ENCODE measurements at regions not wholly inside any gene's neighbourhood (a gene's known extent, or its start where the extent isn't known, plus 50 kb on each side); places are given as distances from the start of the nearest gene placed in this dataset.

- H3K9me3 Mint-ChIP-seq = peaks cover 3% of the 10 kb centered on the region
- H3K27ac Mint-ChIP-seq = no peak overlapping the region
- no peaks in the 10 kb centered on the region for H3K4me1 Mint-ChIP-seq
- ChIA-PET CTCF (no interaction called here), POLR2A (no interaction called here)
- no peaks in the 10 kb centered on the region for H3K27me3 Mint-ChIP-seq
- DNase-seq = no peak
- H3K36me3 Mint-ChIP-seq (ENCODE audit: low read depth) = no peaks in the 10 kb centered on the region
- H3K4me3 Mint-ChIP-seq = no peak overlapping the region
Observed at GRCh38 chr1:201692555-201693394, 136.2 kb upstream of the IPO9 start.

- Mint-ChIP-seq H3K4me3 (no peak overlapping the region), H3K27ac (no peak overlapping the region), H3K4me1 (no peaks in the 10 kb centered on the region), H3K27me3 (no peaks in the 10 kb centered on the region), H3K36me3 (ENCODE audit: low read depth) (no peaks in the 10 kb centered on the region), H3K9me3 (peaks cover 3% of the 10 kb centered on the region)
- CTCF ChIA-PET = interaction anchor here (0.6 kb wide), 1 partner anchor 1866 kb away, joined by 3 read pairs; no protein-coding TSS in a partner anchor
- POLR2A ChIA-PET = no interaction called here
- no peak for DNase-seq
Observed at GRCh38 chr1:201693890-201694607, 134.9 kb upstream of the IPO9 start.

GRCh38 chr1:201694608-201695335, 134.2 kb upstream of the IPO9 start:
- ChIA-PET POLR2A (no interaction called here), CTCF (no interaction called here)
- no peak for DNase-seq
- H3K9me3 Mint-ChIP-seq = peaks cover 3% of the 10 kb centered on the region
- H3K4me1 Mint-ChIP-seq = no peaks in the 10 kb centered on the region
- H3K27me3 Mint-ChIP-seq = no peaks in the 10 kb centered on the region
- H3K36me3 Mint-ChIP-seq (ENCODE audit: low read depth) = no peaks in the 10 kb centered on the region
- no peak overlapping the region for H3K27ac Mint-ChIP-seq
- no peak overlapping the region for H3K4me3 Mint-ChIP-seq

GRCh38 chr1:201695607-201696006, 133.3 kb upstream of the IPO9 start:
- Mint-ChIP-seq H3K4me1 (no peaks in the 10 kb centered on the region), H3K27me3 (peaks cover 3% of the 10 kb centered on the region), H3K9me3 (peaks cover 2% of the 10 kb centered on the region), H3K36me3 (ENCODE audit: low read depth) (no peaks in the 10 kb centered on the region), H3K4me3 (no peak overlapping the region), H3K27ac (no peak overlapping the region)
- ChIA-PET CTCF (no interaction called here), POLR2A (no interaction called here)
- no peak for DNase-seq

- Mint-ChIP-seq H3K36me3 (ENCODE audit: low read depth) (no peaks in the 10 kb centered on the region), H3K9me3 (no peaks in the 10 kb centered on the region), H3K27me3 (peaks cover 3% of the 10 kb centered on the region), H3K4me3 (no peak overlapping the region), H3K27ac (no peak overlapping the region), H3K4me1 (no peaks in the 10 kb centered on the region)
- POLR2A ChIA-PET = no interaction called here
- DNase-seq = no peak
- CTCF ChIA-PET = no interaction called here
Observed at GRCh38 chr1:201696217-201696761, 132.7 kb upstream of the IPO9 start.

GRCh38 chr1:201697174-201697573, 131.8 kb upstream of the IPO9 start:
- no peak for DNase-seq
- ChIA-PET POLR2A (no interaction called here), CTCF (interaction anchor here (0.5 kb wide), 1 partner anchor 1618 kb away, joined by 3 read pairs; no protein-coding TSS in a partner anchor)
- Mint-ChIP-seq H3K4me1 (no peaks in the 10 kb centered on the region), H3K9me3 (peaks cover 3% of the 10 kb centered on the region), H3K36me3 (ENCODE audit: low read depth) (no peaks in the 10 kb centered on the region), H3K27me3 (peaks cover 3% of the 10 kb centered on the region), H3K27ac (no peak overlapping the region), H3K4me3 (no peak overlapping the region)

GRCh38 chr1:201701831-201702230, 127.1 kb upstream of the IPO9 start:
- ChIA-PET CTCF (no interaction called here), POLR2A (no interaction called here)
- H3K27me3 Mint-ChIP-seq = peaks cover 5% of the 10 kb centered on the region
- no peak overlapping the region for H3K27ac Mint-ChIP-seq
- no peaks in the 10 kb centered on the region for H3K36me3 Mint-ChIP-seq (ENCODE audit: low read depth)
- H3K4me3 Mint-ChIP-seq = no peak overlapping the region
- DNase-seq = no peak
- peaks cover 3% of the 10 kb centered on the region for H3K9me3 Mint-ChIP-seq
- H3K4me1 Mint-ChIP-seq = no peaks in the 10 kb centered on the region

- peaks cover 3% of the 10 kb centered on the region for H3K9me3 Mint-ChIP-seq
- ChIA-PET CTCF (interaction anchor here (0.9 to 1.0 kb wide), 2 partner anchors 142 to 212 kb away, joined by 3 read pairs; no protein-coding TSS in a partner anchor), POLR2A (no interaction called here)
- no peaks in the 10 kb centered on the region for H3K36me3 Mint-ChIP-seq (ENCODE audit: low read depth)
- no peaks in the 10 kb centered on the region for H3K4me1 Mint-ChIP-seq
- DNase-seq = no peak
- H3K27ac Mint-ChIP-seq = no peak overlapping the region
- no peak overlapping the region for H3K4me3 Mint-ChIP-seq
- peaks cover 5% of the 10 kb centered on the region for H3K27me3 Mint-ChIP-seq
Observed at GRCh38 chr1:201702936-201703335, 126.0 kb upstream of the IPO9 start.

GRCh38 chr1:201703621-201704438, 125.1 kb upstream of the IPO9 start:
- no peaks in the 10 kb centered on the region for H3K4me1 Mint-ChIP-seq
- POLR2A ChIA-PET = no interaction called here

GRCh38 chr1:201704439-201704792, 124.5 kb upstream of the IPO9 start:
- no peaks in the 10 kb centered on the region for H3K4me1 Mint-ChIP-seq
- H3K36me3 Mint-ChIP-seq (ENCODE audit: low read depth) = no peaks in the 10 kb centered on the region
- peaks cover 5% of the 10 kb centered on the region for H3K27me3 Mint-ChIP-seq
- no peak for DNase-seq
- CTCF ChIA-PET = interaction anchor here (1.0 to 1.6 kb wide), 7 partner anchors 11 to 222 kb away, joined by 3 to 4 read pairs (median 3); no protein-coding TSS in a partner anchor
- H3K4me3 Mint-ChIP-seq = no peak overlapping the region
- POLR2A ChIA-PET = no interaction called here
- peaks cover 3% of the 10 kb centered on the region for H3K9me3 Mint-ChIP-seq
- H3K27ac Mint-ChIP-seq = no peak overlapping the region

More at GRCh38 chr1:201703621-201704438, 125.1 kb upstream of the IPO9 start:
- Mint-ChIP-seq H3K9me3 (peaks cover 3% of the 10 kb centered on the region), H3K27ac (no peak overlapping the region), H3K4me3 (no peak overlapping the region), H3K27me3 (peaks cover 5% of the 10 kb centered on the region), H3K36me3 (ENCODE audit: low read depth) (no peaks in the 10 kb centered on the region)
- peak; percentile 72 for DNase-seq
- CTCF ChIA-PET = interaction anchor here (0.7 to 1.6 kb wide), 7 partner anchors 10 to 221 kb away, joined by 3 to 4 read pairs (median 3); no protein-coding TSS in a partner anchor

GRCh38 chr1:201705389-201705788, 123.6 kb upstream of the IPO9 start:
- no peaks in the 10 kb centered on the region for H3K36me3 Mint-ChIP-seq (ENCODE audit: low read depth)
- POLR2A ChIA-PET = no interaction called here
- no peak overlapping the region for H3K4me3 Mint-ChIP-seq
- DNase-seq = no peak
- no peaks in the 10 kb centered on the region for H3K4me1 Mint-ChIP-seq
- H3K27me3 Mint-ChIP-seq = peaks cover 3% of the 10 kb centered on the region
- no peak overlapping the region for H3K27ac Mint-ChIP-seq
- CTCF ChIA-PET = interaction anchor here (1.0 to 1.6 kb wide), 6 partner anchors 10 to 223 kb away, joined by 3 to 4 read pairs (median 4); no protein-coding TSS in a partner anchor
- peaks cover 3% of the 10 kb centered on the region for H3K9me3 Mint-ChIP-seq

GRCh38 chr1:201706109-201706508, 122.8 kb upstream of the IPO9 start:
- peaks cover 3% of the 10 kb centered on the region for H3K9me3 Mint-ChIP-seq
- peaks cover 3% of the 10 kb centered on the region for H3K27me3 Mint-ChIP-seq
- no peaks in the 10 kb centered on the region for H3K4me1 Mint-ChIP-seq
- no peak overlapping the region for H3K27ac Mint-ChIP-seq
- ChIA-PET CTCF (no interaction called here), POLR2A (no interaction called here)
- no peak overlapping the region for H3K4me3 Mint-ChIP-seq
- DNase-seq = no peak
- no peaks in the 10 kb centered on the region for H3K36me3 Mint-ChIP-seq (ENCODE audit: low read depth)
